ENCODE measurements at regions not wholly inside any gene's neighbourhood (a gene's known extent, or its start where the extent isn't known, plus 50 kb on each side); places are given as distances from the start of the nearest gene placed in this dataset.
"Not testable (repeated sequence)": the region's sequence is repeated elsewhere in the genome, so short reads cannot be mapped to it uniquely, and the experiment has no call there.

GRCh38 chr1:117757668-117758067 lies 151.8 kb downstream of the TENT5C start:
- DNase-seq, result no peak

GRCh38 chr1:117758444-117759316 lies 152.8 kb downstream of the TENT5C start:
- DNase-seq, result peak; percentile 76

GRCh38 chr1:117759535-117759934 lies 153.7 kb downstream of the TENT5C start:
- no peak for DNase-seq

GRCh38 chr1:117760069-117760468 lies 154.2 kb downstream of the TENT5C start:
- no peak for DNase-seq

GRCh38 chr1:117760485-117760884 lies 154.6 kb downstream of the TENT5C start:
- no peak for DNase-seq

GRCh38 chr1:117767756-117768155 lies 161.7 kb downstream of the GDAP2 start:
- DNase-seq, result not testable (repeated sequence)

- DNase-seq, result no peak
Measured at GRCh38 chr1:117770981-117771531, 158.4 kb downstream of the GDAP2 start.

GRCh38 chr1:117779364-117779763 lies 150.1 kb downstream of the GDAP2 start:
- DNase-seq, result no peak

- no peak for DNase-seq
Measured at GRCh38 chr1:117780687-117781475, 148.5 kb downstream of the GDAP2 start.

GRCh38 chr1:117782056-117782455 lies 147.4 kb downstream of the GDAP2 start:
- no peak for DNase-seq

- no peak for DNase-seq
Measured at GRCh38 chr1:117783606-117784396, 145.6 kb downstream of the GDAP2 start.

GRCh38 chr1:117788014-117788413 lies 141.4 kb downstream of the GDAP2 start:
- DNase-seq, result no peak

GRCh38 chr1:117793413-117793812 lies 136.0 kb downstream of the GDAP2 start:
- DNase-seq, result no peak

- DNase-seq, result no peak
Measured at GRCh38 chr1:117794073-117794472, 135.3 kb downstream of the GDAP2 start.

- no peak for DNase-seq
Measured at GRCh38 chr1:117795190-117795589, 134.2 kb downstream of the GDAP2 start.

GRCh38 chr1:117795792-117796191 lies 133.6 kb downstream of the GDAP2 start:
- DNase-seq, result no peak

- no peak for DNase-seq
Measured at GRCh38 chr1:117796226-117796625, 133.2 kb downstream of the GDAP2 start.

- DNase-seq, result no peak
Measured at GRCh38 chr1:117798550-117798949, 130.9 kb downstream of the GDAP2 start.

GRCh38 chr1:117802531-117803257 lies 126.7 kb downstream of the GDAP2 start:
- DNase-seq, result no peak

- DNase-seq, result no peak
Measured at GRCh38 chr1:117803318-117803717, 126.1 kb downstream of the GDAP2 start.

GRCh38 chr1:117809764-117810163 lies 119.7 kb downstream of the GDAP2 start:
- DNase-seq, result no peak

GRCh38 chr1:117810553-117810952 lies 118.9 kb downstream of the GDAP2 start:
- DNase-seq, result no peak

All from stimulated activated CD8-positive, alpha-beta memory T cell treated with anti-CD3 and anti-CD28 coated beads, Interleukin-4, amount 100 ng/mL, for 48 hours (primary cell).